ENCODE measurements at regions not wholly inside any gene's neighbourhood (a gene's known extent, or its start where the extent isn't known, plus 50 kb on each side); places are given as distances from the start of the nearest gene placed in this dataset.

DNA sequence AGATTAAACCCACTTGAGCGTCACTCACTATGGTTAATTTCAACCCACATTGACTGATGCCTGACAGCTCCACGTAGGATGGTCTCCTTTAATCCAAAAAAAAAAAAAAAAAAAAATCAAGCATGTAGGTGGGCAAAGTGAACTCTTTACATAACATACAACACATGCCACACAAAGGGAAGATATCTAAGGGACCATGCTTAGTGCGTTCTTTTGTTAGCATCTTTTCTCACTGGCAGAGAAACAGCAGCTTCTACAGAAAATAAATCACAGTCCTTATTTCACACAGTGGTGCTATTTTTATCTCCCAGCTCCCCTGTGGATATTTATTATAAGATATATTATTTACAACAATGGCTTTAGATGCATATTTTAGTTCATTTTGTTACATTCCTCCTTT is 652.0 kb upstream of the CELF2 start:
- no peak for DNase-seq (ENCODE audit: low read depth)

DNA sequence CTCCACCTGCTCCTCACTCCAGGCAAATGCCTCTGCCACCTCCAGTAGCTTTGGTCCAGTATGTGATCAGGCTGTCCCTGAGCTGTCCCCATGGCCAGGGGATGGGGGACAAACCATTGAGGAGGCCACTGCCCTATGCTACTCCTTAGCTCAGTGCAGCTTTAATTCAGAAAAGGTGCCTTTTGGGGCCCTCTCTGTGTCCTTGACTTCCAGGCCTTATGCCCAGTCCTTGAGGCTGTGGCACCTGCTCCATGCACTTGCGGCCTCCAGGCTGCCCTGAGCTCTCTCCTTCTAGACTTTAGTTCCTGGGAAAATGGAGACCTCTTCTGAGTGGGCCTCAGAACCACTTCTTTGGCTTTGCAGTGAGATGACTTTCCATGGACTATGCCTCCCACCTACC is 650.8 kb upstream of the CELF2 start:
- no peak for DNase-seq (ENCODE audit: low read depth)

DNA sequence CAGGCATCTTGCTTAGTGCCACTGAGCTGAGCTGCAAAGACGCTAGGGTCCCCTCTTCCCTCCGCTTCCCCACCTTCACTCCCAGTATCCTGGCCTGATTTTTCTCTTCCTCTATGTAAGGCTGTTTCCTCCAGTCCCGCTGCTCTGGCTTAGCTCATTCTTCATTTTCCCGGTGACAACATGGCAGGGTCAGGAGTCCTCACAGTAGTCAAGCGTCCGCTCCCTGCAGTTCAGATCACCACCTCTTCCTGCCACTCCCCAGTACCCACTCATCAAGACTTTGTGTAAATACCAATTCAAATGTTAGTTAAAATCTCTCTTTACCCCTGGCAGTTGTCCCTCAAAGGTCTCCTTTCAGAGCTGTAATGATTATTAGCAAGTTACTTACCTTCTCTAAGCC is 650.4 kb upstream of the CELF2 start:
- no peak for DNase-seq (ENCODE audit: low read depth)

DNA sequence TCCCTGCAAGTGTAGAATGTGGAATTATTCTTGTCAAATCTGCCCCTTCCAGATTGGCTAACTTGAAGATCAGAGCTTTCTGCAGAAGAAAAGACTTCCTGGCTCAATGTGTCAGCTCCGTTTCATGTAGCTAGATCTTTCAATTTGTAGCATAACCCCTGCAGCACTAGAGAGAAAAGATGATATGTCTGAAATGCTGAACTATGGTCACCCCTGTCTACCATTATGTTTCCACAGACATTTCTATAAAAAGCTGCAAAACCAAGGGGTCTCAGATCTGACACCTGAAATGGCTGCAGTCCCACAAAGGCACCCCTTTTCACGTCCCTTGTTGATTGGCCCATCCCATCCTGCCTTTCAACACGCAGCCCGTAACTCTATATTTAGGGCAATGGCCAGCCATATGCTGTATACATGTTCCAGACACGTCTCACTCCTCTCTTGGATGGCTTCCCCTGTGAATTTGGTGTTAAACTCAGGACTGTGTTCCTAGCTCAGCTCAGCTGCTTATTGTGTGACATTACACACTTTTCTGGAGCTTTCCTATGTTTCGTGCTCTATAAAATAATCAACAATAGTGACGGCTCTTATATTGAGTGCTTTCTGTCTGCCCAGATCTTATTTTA is 648.6 kb upstream of the CELF2 start:
- no peak for DNase-seq (ENCODE audit: low read depth)

DNA sequence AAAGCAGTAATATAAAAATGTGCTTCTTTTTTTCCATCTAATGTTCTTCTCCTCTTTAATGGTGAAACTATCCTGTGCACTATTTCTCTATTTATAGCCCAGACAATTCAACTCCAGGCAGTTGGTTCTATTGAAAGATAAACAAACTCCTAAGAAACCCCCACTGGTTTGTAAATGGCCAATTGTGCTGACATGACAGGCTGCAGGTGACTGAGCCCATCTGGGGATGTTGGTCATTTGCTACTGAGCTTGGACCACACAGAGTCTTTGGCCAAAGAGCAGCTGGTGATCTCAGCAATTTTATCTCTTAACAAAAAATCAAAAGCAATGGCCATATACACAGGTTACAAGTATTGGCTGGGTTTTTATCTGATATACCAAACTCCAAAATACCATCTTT is 631.8 kb upstream of the CELF2 start:
- no peak for DNase-seq (ENCODE audit: low read depth)

DNA sequence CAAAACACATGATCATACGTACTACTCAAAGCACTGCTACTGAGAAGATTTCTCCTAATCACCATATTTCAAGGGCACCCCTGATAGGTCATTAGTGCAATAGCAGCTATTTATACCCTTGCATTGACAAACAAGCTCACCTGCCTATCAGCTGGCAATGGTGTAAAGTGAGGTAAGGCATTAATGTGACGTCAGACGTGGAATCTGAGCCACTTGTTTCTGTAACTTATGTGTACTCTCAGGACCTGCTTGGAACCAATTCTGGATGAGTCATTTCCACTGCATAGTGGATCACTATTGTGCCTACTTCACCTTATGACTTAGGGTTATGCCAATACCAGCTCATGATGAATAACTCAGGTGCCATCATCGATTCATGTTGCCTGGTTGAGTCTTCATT is 628.5 kb upstream of the CELF2 start:
- DNase-seq (ENCODE audit: low read depth) = no peak

DNA sequence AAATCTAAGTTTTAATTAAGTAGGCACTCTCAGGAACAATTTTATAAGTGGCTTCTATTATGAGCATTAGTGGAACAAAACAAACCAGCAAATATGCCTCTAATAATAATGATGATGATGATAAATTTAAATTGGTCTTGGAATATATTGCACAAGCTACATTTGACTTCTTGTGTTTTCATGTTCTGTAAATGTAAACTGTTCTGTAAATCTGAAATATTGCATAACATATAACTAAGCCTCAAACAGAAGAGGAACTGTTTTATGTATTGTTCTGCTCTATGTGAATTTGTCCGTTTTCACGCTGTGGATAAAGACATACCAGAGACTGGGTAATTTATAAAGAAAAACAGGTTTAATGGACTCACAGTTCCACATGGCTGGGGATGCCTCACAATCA is 625.2 kb upstream of the CELF2 start:
- DNase-seq (ENCODE audit: low read depth) = no peak

DNA sequence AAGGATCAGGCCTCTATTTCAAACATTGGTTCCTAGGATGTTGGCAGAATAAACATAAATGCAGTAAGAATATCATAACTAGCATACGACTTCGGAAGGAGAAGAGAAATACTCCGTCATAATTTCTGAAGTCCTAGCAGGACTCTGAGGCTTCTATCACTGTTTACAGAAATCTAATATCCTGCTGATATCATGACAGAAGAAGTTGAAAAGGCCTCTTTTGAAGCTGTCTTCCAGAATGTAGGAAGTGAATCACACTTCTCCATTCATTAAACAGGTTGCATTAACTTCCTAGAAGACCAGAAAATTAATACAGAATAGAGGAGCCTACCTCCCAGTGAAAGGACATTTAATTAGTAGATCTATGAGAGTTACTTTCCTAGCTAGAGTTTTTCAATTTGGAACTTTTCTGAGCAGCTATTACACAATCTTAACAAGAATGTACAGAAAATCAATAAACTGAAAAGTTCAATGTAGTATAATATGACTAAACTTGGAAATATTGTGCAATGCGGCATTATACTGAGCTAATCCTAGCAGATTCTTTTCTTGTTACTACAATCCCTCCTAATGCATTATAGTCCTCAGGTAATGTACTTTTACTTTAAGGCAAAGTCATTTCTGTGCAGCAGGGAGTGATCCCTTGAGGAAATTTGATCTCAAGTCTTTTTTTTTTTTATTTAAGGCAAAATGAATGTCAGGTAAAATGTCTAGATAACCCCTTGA is 622.6 kb upstream of the CELF2 start:
- no peak for DNase-seq (ENCODE audit: low read depth)

DNA sequence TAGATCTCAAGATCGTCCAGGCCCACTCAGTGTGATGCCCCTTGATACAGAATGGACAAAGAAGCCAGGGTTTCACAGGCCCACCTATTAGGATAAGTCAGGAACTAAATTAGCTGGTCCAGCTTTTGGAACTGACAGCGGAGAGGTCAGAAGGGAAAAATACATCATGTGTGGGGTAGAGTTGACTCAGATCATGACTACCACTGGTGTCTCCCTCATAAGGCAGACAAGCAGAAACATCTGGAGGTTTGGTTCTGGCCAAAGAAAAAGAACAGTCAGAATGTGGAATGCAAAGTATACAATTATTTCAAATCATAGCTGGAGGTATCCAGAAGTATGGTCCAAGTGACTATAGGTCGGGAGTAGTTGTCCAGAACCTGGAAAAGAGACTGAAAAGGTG is 621.1 kb upstream of the CELF2 start:
- no peak for DNase-seq (ENCODE audit: low read depth)

DNA sequence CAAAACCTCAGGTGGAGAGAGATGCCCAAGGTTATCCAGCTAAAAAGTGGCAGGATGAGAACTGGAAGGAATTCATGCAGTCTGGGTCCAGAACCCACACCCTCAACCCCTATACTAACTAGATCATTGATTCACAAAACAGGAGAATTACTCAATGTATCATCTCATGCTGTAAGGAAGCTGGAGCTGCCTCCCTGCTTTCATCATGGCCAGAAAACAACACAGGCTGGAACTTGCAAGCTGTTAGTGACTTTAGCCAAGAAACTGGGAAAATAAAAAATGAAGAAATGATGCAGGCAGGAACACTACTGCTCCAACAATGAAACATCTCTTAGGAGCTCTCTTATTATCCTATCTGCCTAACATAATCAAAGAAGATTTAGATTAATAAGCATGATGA is 619.8 kb upstream of the CELF2 start:
- no peak for DNase-seq (ENCODE audit: low read depth)

DNA sequence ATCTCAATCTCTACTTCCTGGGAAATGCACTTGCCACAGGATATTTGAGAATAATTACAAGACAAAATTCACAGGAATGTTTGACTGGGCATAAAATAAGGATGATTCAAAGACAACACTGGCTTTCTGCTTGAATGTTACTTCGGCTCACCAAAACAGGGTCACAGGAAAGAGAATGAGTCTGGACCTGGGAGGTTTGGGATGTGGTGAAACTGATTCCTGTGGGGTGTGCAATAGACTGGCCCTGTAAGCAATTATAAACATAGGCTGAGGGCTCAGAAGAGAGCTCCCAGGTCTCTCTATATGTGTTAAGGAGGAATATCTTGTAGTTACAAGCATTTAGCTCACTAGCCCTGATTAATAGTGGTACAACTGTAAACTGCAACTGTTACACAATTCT is 613.9 kb upstream of the CELF2 start:
- no peak for DNase-seq (ENCODE audit: low read depth)

DNA sequence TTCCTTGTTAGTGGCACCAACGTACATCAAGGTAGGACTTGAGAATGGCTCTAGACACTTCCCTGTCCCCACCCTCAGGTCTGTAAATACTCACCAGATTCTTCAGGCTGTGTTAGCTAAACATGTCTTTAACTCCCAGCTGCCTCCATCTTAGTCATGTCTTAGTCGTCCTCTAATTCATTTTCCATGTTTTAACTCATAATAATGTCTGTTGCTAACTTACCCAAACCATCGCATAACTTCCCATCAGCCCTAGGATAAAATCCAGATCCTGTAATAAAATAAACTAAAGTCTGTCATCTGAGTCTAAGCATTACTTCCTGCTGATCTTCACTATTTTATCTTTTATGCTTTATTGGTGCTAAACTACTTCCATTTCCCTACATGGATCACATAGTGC is 600.0 kb upstream of the CELF2 start:
- no peak for DNase-seq (ENCODE audit: low read depth)

DNA sequence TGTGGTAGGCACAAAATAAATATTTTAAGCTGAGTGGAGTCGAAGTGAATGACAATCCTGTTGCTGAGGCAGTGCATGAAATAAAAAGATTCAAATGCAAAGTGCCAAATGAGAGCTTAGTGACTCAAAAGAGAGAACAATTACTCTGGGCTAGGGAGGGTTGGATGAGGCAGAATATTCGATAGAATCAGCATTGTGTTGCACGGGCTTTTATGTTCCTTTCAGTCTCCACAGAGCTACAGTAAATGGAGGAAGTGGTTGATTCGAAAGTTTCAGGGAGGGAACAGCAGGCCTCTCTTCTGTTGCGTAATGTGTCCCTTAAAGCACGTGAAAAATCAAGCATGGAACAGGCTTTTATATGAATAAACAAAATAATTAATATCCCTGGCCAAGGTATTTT is 599.3 kb upstream of the CELF2 start:
- no peak for DNase-seq (ENCODE audit: low read depth)

DNA sequence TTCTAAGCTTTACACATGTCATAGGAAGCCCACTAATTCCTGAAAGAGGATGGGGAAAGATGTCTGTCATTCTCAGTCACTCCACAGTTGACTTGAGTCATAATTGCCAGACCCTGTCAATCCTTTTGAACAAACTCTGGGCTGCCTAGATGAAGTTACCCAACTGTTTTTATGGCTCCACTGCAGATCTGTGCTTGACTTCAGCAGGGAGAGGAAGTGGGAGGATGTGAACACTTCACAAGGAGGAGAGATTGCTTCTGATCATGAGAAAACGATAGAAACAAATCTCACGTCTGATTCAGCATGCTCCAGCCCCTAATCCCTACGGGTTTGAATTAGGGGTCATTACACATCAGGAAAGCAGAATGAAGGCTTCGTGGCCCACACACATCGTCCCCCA is 596.6 kb upstream of the CELF2 start:
- DNase-seq (ENCODE audit: low read depth) = no peak

DNA sequence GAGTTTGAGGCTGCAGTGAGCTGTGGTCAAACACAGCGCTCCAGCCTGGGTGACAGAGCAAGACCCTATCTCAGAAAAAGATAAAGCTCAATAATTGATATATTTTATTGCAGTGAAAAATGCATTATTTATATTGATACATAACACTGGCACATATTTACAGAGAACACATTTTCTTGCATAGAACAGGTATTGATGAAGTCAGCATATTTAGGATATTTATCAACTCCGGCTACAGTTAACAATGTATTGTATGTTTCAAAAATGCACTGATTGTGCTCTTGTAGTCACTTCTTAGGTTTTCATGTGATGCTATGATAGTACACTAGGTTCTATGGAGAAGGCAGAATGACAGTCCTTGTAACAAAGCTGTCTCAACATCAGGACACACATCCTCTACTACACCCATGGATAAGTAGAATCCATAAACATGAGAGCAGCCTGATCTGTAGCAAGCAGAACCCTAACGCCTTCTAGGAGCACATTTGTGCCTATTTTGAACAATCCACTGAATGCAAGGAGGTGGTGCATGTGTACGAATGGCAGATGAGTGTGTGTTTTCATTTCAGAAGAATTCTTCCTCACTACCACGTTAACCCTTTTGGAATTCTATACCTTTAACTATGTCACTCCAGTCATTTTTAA is 586.1 kb upstream of the CELF2 start:
- DNase-seq (ENCODE audit: low read depth) = no peak

DNA sequence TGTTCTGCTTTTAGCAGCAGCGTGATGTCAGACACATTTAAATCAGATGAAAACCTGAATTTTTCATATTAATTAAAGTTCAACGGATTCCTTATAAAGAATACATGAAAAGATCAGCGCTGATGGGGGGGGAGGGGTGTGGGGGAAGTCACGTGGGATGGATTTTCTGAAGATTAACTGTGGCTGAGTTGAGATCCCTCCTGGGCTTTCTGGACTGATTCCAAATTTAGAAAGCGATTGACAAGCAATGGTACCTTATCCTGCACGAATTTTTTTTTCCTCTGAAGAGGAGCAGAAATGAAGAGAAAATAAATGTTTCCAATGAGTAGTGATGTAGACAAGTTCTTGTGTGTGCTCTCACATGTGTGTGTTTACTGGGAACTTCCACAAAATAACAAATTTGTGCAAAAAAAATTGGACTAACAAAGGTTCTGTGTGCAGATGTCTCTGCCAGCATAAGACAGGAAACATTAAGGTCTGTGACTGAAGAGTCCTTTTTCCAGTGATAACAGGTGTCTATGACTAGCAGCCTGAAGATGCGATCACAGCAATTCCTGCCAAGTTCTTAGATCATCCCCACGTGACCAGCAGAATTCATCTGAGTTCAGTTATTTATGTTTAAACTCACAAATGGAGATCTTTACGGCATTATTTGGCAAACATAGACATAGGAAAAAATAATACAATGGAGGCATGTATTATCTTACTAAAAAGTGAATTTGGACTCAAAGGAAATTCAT is 585.2 kb upstream of the CELF2 start:
- no peak for DNase-seq (ENCODE audit: low read depth)

DNA sequence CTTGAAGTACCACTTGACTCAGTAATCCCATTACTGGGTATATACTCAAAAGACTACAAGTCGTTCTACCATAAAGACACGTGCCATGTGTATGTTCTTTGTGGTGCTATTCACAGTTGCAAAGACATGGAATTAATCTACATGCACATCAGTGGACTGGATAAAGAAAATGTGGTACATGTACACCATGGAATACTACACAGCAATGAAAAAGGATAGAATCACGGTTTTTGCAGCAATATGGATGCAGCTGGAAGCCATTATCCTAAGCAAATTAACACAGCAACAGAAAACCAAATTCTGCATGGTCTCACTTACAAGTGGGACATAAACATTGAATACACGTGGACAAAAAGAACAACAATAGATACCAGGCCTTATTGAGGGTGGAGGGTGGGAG is 583.4 kb upstream of the CELF2 start:
- DNase-seq (ENCODE audit: low read depth) = no peak

DNA sequence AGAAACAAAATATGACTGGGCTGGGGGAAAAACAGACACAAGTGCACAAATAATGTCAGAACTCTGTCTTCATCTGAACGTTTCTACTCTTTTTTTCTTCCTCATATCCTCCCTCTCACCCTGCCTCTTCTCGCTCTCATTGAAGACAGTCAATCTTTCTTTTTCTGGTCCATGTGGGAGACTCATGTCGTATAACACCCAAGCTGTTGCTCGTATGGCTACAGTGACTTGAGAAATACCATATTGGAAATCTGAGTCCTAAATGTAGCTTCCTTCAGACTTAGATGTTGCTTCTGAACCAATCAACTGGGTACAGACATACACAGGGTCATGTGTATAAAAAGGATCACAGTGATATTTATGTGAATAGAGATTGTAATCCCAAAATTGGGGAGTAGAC is 579.8 kb upstream of the CELF2 start:
- DNase-seq (ENCODE audit: low read depth) = no peak

DNA sequence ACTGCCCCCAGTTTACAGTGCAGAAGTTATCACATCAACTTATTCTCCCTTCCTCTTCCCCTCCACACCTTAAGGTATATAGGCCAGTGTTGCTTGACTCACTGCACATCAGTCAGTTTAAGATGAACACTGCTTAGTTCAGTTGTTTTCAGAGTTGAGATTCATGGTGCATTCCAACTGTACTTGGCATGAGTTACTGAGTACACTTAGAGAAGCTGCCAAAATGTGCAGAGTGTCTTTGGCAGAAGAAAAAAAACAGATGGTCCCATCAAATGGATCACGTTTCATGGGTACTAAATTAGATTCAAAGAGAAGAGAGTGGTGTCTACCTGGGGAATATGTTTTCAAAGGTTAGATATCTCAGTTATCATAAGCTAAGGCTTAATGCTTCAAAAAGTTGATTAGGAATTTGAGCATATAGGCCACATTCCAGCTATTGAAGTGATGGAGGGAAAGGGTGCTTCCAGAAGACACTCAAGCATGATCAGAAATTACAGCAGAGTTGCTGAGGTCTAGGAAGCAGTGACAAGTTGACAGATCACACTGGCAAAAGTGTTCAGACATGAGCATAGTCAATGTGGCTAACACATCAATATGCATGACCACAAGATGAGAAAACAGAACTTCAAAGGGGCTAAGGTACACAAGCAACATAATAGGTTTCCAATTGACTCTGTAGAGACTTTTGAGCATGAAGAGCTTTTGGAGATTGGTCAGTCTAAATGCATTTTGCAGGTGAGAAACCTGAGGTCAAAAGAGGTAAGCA is 579.2 kb upstream of the CELF2 start:
- DNase-seq (ENCODE audit: low read depth) = no peak

DNA sequence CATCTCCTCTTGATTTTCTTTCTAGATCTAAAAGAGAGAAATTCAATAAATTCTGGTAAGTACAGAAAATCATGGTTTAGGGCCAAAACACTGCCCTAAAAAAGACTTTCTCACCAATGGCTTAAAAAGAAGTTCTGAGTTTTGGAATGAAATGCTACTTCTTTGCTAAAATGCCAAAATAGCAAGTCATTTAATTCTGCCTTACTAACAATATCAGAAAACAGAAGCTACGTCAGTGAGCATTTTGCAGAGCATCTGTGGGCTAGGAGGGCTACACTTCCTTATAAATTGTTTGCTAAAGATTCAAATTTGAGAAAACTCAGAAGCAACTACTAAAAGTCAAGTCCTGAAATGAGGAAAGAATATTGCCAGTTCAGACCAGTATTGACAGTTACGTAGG is 560.8 kb upstream of the CELF2 start:
- DNase-seq (ENCODE audit: low read depth) = no peak

DNA sequence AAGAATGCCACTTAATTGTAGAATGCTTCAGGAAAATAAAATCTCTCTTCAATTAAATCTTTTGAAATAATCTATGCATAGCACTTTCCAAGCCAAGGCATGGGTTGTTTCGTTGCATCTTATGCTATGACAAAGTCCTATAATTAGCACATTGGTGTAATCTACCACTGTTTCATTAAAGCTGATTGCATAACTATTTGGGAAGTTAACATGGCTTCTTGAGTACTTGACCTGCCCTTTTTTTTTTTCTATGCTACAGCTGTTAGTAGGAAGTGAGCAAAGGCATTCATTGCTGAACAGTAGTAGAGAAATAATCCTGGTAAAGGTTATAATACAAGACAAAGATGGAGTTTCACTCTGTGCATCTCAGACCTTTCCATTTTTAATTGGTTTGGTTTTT is 557.2 kb upstream of the CELF2 start:
- no peak for DNase-seq (ENCODE audit: low read depth)

All from activated gamma-delta T cell treated with anti-CD3 and anti-CD28 coated beads, Interleukin-2, amount 50 U/mL, for 16 hours (primary cell).